GM18517 (cell line): ENCODE measurements at regions not wholly inside any gene's neighbourhood (a gene's known extent, or its start where the extent isn't known, plus 50 kb on each side); places are given as distances from the start of the nearest gene placed in this dataset.

Experiments used
- ATAC-seq: cut with Tn5 transposase; IDR thresholded peaks from one replicate; pipeline ENCODE4 v1.9.1; 2021; ENCODE audit warnings: mild to moderate bottlenecking, moderate library complexity; ENCODE audit not compliant: unreplicated experiment

DNA sequence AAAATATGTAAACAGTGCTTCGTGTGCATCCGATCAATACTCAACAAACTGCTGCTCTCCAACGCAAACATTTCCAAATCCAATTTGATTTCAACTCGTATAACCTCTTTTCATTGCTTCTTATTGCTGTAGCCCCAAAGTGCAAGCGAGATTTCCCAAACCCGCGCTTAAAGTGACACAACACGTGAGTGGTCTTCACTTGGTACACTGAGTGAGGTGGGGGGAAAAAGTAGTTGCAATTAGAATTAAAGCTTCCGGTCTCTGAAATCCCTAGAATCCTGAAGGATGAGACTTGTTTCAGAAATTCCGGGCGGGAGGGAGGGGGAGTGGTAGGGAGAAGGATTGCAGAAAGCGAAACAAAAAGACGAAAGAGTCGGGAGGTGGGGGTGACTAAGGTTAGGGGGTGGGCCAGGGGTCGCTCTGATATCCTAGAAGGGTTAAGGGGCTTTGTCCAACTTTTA is 387.5 kb downstream of the BCAT1 start:
- no peak for ATAC-seq

DNA sequence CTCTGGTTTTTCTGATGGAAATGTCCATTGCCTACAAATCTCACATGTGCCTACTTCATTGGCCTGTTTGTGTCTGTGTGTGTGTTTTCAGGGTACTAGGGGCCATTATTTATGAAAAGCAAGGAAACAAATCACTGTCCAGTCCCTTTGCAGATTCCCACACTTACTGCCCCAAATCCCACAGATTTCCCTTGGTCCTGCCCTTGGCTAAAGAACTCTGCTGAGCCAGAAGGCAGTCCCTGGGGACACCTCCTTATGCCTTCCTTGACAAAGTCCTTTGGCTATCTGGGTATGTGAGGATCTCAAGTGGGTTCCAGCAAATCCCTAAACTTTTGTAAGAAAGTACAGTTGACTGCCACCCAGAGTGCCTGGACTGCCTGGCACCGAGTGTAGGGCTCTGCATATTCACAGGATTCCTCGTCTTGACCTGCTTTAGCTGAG is 388.1 kb downstream of the BCAT1 start:
- ATAC-seq: no peak

DNA sequence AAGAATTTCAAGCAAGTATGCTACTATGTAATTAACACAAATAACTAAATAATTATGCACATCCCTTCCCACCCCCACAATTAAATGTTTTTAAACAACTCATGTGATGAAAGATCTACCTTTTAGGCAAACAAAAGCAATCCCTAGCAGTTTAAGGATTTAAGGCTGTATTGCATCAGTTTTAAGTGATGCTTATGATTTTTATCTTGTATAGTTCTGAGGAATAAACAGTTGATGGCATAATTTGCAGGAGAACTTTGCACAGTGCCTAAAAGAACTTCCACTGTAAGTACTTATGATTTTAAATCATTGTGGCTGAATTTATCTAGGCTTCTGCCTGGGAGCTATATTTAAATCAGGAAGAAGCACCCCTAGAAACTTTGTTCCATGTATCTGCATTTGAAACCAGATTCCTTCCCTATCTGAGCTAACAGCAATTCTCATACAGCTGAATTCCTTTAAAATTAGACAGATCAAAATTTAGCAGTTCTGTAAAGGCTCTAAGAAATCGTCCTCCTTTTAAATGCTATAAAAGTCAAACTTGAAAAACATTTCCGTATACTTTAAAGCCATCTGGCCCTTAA is 388.6 kb downstream of the BCAT1 start:
- no peak for ATAC-seq

DNA sequence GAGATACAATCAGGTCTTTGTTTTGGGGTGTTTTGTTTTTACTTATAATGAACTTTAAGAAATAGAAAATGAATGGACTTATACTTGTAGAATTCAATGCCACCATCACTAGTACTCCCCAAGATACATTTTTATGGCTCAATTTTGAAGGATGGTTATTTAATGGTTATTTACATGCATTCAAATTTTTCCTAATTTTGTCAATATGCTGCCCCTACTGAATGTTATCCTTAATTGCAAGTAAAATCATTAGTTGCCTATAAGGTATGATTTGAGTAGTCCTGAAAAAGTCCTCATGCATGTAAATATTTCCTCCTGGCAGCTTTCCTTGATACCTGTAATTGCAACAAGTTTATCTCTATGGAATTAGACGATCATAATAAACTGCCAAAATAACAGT is 391.2 kb downstream of the BCAT1 start:
- ATAC-seq: no peak

- no peak for ATAC-seq
These were observed 393.2 kb downstream of the BCAT1 start for GRCh38 chr12:24555730-24556129.

- no peak for ATAC-seq
These were observed 394.1 kb downstream of the BCAT1 start for GRCh38 chr12:24554612-24555295.

DNA sequence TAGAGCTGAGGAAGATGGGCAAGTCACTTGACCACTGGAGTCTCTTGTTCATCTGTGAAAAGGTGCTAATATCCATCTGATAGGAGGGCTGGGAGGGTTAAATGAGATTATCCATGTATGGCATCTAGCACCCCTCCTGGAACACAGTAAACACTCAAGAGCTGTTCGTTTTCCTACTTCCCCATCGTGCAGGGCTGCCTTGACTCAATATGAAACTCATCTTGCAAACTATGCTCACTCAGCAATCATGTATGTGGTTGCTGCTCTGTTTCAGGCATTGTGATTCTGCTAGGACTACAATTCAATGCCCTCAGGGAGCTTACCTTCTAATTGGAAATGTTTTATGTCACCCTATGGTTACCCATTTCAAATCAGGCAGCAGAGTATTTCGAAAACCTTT is 395.6 kb downstream of the BCAT1 start:
- ATAC-seq: no peak

DNA sequence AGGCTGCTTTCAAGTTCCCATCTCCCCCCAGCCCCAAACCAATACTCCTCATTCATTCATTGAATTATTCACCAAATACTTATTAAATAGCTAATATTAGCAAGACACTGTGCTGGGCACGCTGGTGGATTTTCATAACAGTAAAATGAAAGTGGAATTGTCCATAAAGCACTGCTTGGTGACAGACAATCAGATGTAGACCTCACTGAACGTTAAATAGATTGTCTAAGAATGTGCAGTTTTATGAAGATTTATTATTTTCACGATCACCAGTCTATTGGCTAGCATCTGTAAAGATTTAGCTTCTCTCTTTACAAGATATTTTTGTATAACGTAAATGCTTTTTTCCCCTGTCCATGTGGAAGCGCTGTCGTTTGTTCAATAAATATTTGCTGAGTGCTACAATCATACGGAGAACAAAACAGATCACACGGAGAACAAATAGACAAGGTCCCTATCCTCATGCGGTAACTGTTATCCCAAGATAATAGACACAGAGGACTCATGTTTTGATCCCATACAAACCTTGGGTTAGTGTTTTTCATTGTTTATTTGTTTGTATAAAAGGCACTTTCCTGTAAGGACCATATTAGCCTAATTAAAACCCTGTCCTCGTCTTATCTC is 397.6 kb downstream of the BCAT1 start:
- ATAC-seq: no peak

- no peak for ATAC-seq
These were observed 398.3 kb downstream of the BCAT1 start for GRCh38 chr12:24550609-24551008.

DNA sequence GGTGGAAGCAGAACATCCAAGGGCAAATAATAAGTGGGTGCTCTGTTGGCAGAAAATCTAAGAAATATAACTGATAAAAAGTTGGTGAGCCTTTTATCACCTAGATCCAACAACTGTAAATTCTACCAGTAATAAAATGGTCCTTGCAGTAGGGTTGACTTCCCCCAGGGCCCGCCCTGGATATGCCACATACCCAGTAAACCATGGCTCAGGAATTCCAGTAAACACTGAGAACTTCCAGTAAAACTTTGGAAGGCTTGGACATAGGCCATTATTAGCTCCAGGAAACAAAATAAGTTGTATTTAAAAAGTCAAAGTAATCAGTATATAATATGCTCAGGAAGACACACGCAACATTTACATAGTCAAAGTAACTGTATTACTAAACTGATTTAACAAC is 402.2 kb downstream of the BCAT1 start:
- ATAC-seq: no peak

- ATAC-seq: no peak
These were observed 402.8 kb downstream of the BCAT1 start for GRCh38 chr12:24546084-24546483.

GRCh38 chr12:24544368-24544767 is 404.5 kb downstream of the BCAT1 start:
- no peak for ATAC-seq

DNA sequence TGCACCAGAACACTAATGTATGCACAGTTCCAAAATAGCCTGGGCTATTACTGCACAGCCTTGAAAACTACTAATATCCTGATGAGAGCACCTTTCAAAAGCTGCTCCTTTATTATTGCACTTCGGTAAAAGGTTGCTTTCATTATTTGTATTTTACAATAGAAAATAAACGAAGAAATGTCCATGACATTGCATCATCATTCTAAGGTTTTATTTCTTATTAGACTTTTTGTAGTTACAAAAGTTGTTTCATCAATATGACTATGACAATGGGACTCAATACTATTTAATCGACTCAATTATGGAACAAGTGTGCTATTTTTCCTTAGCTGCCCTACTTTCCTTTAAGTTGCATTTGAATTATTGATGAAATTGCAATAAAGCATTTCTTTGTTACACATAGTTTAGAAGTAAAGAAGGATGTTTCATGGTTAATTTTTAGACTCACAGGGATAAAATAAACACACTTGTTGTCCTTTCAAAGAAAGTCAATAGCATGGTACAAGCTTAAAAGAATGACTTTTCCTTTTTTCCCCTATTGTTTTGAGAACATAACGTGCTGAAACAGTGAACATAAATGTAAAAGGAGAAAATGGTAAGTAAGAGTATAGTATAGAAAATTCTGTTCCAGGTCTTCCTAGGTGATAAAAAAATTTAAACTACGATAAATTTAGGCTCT is 407.6 kb downstream of the BCAT1 start:
- ATAC-seq: no peak

DNA sequence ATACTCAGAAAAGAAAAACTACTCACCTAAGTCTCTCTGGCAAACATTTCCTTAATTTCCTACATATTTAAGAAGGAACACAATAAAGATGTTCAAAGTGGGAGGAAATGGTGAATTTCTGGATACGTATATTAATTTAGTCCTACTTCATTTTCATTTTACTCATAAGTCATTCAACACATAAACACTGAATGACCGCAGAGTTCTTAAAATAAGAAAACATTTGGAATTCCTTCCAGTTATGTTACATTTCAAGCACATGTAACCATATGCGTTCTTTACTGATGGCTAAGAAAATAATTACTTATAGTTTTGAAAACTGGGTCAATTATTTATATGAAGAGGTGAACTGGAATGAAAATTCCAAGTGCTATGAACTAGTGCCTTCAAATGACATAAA is 409.3 kb downstream of the BCAT1 start:
- ATAC-seq: no peak

GRCh38 chr12:24537083-24537860 is 411.6 kb downstream of the BCAT1 start:
- ATAC-seq: no peak

DNA sequence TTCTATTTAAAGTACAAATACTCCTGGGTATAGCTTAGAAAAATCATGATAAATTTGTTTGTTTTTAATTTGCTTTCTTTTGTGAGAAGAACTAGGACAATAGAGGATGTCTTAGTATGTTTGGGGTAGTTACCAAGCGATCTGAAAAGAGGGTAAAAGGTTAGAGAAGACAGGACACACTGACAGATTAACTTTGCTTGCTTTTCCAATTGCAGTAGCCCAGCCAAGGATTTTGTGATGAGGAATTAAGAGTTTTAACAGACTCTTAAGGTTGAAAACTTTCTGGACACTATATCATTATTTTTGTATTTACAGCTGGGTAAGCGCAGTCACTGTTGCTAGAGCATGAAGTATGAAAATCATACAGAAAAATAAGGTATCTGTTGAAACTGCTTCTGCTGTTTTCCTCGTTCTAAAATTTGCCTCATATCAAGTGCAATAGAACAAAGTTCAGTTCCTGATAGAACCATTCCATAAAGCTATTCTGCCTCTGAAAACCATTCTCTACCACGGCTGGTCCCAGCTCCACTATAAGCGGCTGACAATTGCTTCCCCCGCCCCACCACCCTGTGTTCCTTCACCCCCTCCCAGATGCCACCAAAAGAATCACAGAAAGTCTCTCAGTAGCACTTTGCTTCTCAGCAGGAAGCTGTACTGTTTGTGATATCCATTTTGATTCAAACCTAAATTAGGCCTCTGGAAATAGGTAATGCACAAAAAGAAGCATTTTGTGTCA is 413.4 kb downstream of the BCAT1 start:
- no peak for ATAC-seq

- no peak for ATAC-seq
These were observed 414.3 kb downstream of the BCAT1 start for GRCh38 chr12:24534622-24535021.

- no peak for ATAC-seq
These were observed 415.1 kb downstream of the BCAT1 start for GRCh38 chr12:24533716-24534352.

- ATAC-seq: no peak
These were observed 418.2 kb downstream of the BCAT1 start for GRCh38 chr12:24530689-24531088.

GRCh38 chr12:24527102-24527501 is 421.8 kb downstream of the BCAT1 start:
- no peak for ATAC-seq
